Prostate gland (tissue), 1 donor: ENCODE measurements at regions not wholly inside any gene's neighbourhood (a gene's known extent, or its start where the extent isn't known, plus 50 kb on each side); places are given as distances from the start of the nearest gene placed in this dataset.

Source experiments
- POLR2A ChIP-seq: fragments of 450-650 bp; IDR thresholded peaks from one replicate; pipeline ENCODE4 v1.6.1; 2016; ENCODE audit warnings: antibody characterized with exemption, mild to moderate bottlenecking
- POLR2AphosphoS5 ChIP-seq: sonication (generic); formaldehyde crosslinking; IDR thresholded peaks from one replicate; pipeline ENCODE4 v1.6.1; 2017; ENCODE audit warnings: antibody characterized with exemption

- TF ChIP-seq POLR2AphosphoS5 (no peak), POLR2A (no peak)
Measured at GRCh38 chr3:78134496-78134895, 1094.6 kb downstream of the ROBO2 start.
